ENCODE measurements at regions not wholly inside any gene's neighbourhood (a gene's known extent, or its start where the extent isn't known, plus 50 kb on each side); places are given as distances from the start of the nearest gene placed in this dataset.

DNA sequence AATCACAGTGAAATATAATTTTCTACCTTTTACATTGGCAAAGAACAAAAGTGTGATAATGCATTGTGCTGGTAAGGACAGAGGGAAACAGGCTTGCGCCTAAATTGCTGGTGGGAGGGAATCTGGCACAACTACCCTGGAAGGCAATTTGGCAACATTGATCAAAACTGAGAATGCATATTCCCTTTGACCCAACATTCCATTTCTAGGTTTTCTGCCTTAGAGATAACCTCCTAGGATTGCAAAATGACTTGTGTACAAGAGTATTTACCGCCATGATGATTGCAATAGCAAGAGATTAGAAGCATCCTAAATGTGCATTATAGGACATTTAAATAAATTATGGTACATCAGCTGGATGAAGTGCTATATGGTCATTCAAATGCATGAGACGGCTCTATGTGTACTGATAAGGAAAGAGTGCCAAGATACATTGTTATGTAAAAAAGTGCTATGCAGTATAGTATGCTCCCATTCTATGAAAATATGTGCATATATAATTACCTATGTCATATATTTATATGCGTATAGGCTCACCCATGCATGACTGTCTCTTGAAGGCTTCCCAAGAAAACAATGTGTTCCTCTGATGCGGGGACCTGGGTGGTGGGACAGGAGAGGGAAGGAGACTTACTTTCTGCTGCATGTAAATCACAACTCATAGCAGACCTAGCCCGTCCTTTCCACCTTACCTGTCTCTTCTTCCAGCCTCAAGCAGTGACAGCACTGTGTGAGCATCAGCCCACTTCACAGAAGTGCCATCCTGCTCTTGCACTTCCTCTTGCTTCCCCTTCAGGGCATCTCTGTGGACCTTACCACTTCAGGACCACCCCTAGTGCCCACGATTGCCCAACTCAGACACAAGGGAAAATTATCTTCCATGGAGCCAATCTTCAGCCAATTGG is 249.9 kb upstream of the TLE3 start:
- Histone ChIP-seq H2BK120ac (replicated peaks; ENCODE audit: low read depth, low read length) (no peak overlapping the region), H3K79me1 (ENCODE audit: low read depth, low read length) (no peaks in the 10 kb centered on the region), H3K36me3 (ENCODE audit: control insufficient read depth in 2 of 4, insufficient read depth in 4 of 4, low read length in 3 of 4) (no peaks in the 10 kb centered on the region), H3K79me2 (ENCODE audit: control insufficient read depth in 1 of 2, insufficient read depth in 2 of 2, low read length in 2 of 2) (no peaks in the 10 kb centered on the region), H4K8ac (ENCODE audit: extremely low read depth, insufficient read depth, low read length) (no peak overlapping the region), H2BK12ac (ENCODE audit: low read depth, low read length) (no peak overlapping the region), H3K23me2 (ENCODE audit: low read depth, low read length) (no peaks in the 10 kb centered on the region), H3K18ac (ENCODE audit: extremely low read depth, low read length) (no peak overlapping the region), H3K9ac (replicated peaks in 1 of 4; ENCODE audit: extremely low read depth in 1 of 4, low read depth in 3 of 4, low read length in 3 of 4) (0 out of 7 replicates have a peak overlapping the region, but pooled peaks of 1 of the 4 experiments have one; percentile 37), H4K20me1 (replicated peaks in 1 of 2; ENCODE audit: control insufficient read depth in 1 of 2, insufficient read depth in 2 of 2, low read length in 2 of 2) (peaks cover 0 to 2% of the 10 kb centered on the region in 2 experiments), H2BK20ac (ENCODE audit: low read length) (no peak overlapping the region), H3K4me3 (ENCODE audit: extremely low read depth in 1 of 4, insufficient read depth in 2 of 4, low read depth in 3 of 4, low read length in 4 of 4) (no peak overlapping the region), H3K4me2 (ENCODE audit: insufficient read depth in 1 of 2, low read depth in 2 of 2, low read length in 2 of 2) (no peak overlapping the region), H2AK5ac (ENCODE audit: low read depth, low read length) (no peak overlapping the region), H3K4ac (replicated peaks; ENCODE audit: insufficient read length, low read depth, low read length) (no peak overlapping the region), H4K91ac (replicated peaks; ENCODE audit: insufficient read length, low read length) (no peak overlapping the region), H3K4me1 (replicated peaks in 1 of 4; ENCODE audit: control insufficient read depth in 3 of 4, insufficient read depth in 4 of 4, low read length in 3 of 4) (peaks cover 0 to 3% (median 0%) of the 10 kb centered on the region in 4 experiments; a peak in 1 of 7 replicates), H3K56ac (replicated peaks; ENCODE audit: insufficient read length, low read depth, low read length) (no peak overlapping the region), H2BK5ac (ENCODE audit: low read depth, low read length) (no peak overlapping the region), H3K9me3 (ENCODE audit: insufficient read depth in 2 of 2, low read depth in 1 of 2, low read length in 1 of 2) (no peaks in the 10 kb centered on the region), H3K23ac (ENCODE audit: insufficient read length) (no peak overlapping the region), H2BK15ac (ENCODE audit: low read length) (no peak overlapping the region), H3K27ac (ENCODE audit: low read depth, low read length) (no peak overlapping the region), H3K14ac (ENCODE audit: insufficient read length) (no peak overlapping the region), H3K27me3 (replicated peaks in 1 of 4; ENCODE audit: control insufficient read depth in 3 of 4, extremely low read depth in 1 of 4, insufficient read depth in 3 of 4, low read length in 3 of 4) (no peaks in the 10 kb centered on the region), H4K5ac (ENCODE audit: insufficient read length, low read depth, low read length) (no peak overlapping the region), H2AFZ (ENCODE audit: low read length) (no peak overlapping the region)
- no peak for TF ChIP-seq NANOG (IDR thresholded peaks at IDR 0.05; ENCODE audit: insufficient read depth, low read depth, low read length, poor library complexity, severe bottlenecking)
- no peak for TF ChIP-seq EP300 (IDR thresholded peaks at IDR 0.05; ENCODE audit: borderline replicate concordance in 1 of 2, low read depth in 2 of 2, low read length in 2 of 2)
- TF ChIP-seq, protein P1, sequence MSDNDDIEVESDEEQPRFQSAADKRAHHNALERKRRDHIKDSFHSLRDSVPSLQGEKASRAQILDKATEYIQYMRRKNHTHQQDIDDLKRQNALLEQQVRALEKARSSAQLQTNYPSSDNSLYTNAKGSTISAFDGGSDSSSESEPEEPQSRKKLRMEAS (IDR thresholded peaks at IDR 0.05): no peak
- TF ChIP-seq SIN3A (conservative IDR thresholded peaks at IDR 0.05 in 1 of 2, IDR thresholded peaks at IDR 0.05 in 1 of 2; ENCODE audit: low read depth in 1 of 2, low read length in 2 of 2): no peak
- TF ChIP-seq, protein P2, sequence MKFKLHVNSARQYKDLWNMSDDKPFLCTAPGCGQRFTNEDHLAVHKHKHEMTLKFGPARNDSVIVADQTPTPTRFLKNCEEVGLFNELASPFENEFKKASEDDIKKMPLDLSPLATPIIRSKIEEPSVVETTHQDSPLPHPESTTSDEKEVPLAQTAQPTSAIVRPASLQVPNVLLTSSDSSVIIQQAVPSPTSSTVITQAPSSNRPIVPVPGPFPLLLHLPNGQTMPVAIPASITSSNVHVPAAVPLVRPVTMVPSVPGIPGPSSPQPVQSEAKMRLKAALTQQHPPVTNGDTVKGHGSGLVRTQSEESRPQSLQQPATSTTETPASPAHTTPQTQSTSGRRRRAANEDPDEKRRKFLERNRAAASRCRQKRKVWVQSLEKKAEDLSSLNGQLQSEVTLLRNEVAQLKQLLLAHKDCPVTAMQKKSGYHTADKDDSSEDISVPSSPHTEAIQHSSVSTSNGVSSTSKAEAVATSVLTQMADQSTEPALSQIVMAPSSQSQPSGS (IDR thresholded peaks at IDR 0.05; ENCODE audit: low read length): no peak
- no peak for TF ChIP-seq FOSL1 (IDR thresholded peaks at IDR 0.05; ENCODE audit: insufficient read depth, low read depth, low read length)
- TF ChIP-seq TAF7 (optimal IDR thresholded peaks at IDR 0.05; ENCODE audit: borderline replicate concordance, low read depth, low read length): no peak
- TF ChIP-seq MAFK (IDR thresholded peaks at IDR 0.05; ENCODE audit: low read depth, low read length): no peak
- FAIRE-seq (no peak), DNase-seq (ENCODE audit: low read depth in 1 of 2, low spot score in 2 of 2) (no peak)
- POLR2A ChIA-PET (ENCODE audit: partially characterized antibody): no interaction called here
- CTCF ChIA-PET (ENCODE audit: partially characterized antibody): no interaction called here
- 85% methylated on average over 7 of the region's 7 CpGs; no CpG with 5 or more reads in 1 of the 2 experiments for WGBS, 2 experiments (ENCODE audit: extremely low coverage in 1 of 2, insufficient coverage in 1 of 2, insufficient read length in 1 of 2, insufficient replicate concordance in 2 of 2, low coverage in 1 of 2, low lambda C conversion rate in 2 of 2, missing lambda C conversion rate in 1 of 2)

Data from H1 (cell line).